ENCODE measurements at regions not wholly inside any gene's neighbourhood (a gene's known extent, or its start where the extent isn't known, plus 50 kb on each side); places are given as distances from the start of the nearest gene placed in this dataset.

GRCh38 chr2:123051136-123051535 is 974.0 kb upstream of the CNTNAP5 start:
- no peak for ATAC-seq

GRCh38 chr2:123061534-123061933 is 963.6 kb upstream of the CNTNAP5 start:
- ATAC-seq: no peak

- no peak for ATAC-seq
These were observed 951.7 kb upstream of the CNTNAP5 start for GRCh38 chr2:123073371-123073770.

GRCh38 chr2:123073956-123074355 is 951.1 kb upstream of the CNTNAP5 start:
- ATAC-seq: no peak

- ATAC-seq: no peak
These were observed 948.0 kb upstream of the CNTNAP5 start for GRCh38 chr2:123077101-123077500.

GRCh38 chr2:123080331-123080730 is 944.8 kb upstream of the CNTNAP5 start:
- no peak for ATAC-seq

GRCh38 chr2:123085484-123085883 is 939.6 kb upstream of the CNTNAP5 start:
- ATAC-seq: no peak

GRCh38 chr2:123086613-123087385 is 938.3 kb upstream of the CNTNAP5 start:
- no peak for ATAC-seq

- no peak for ATAC-seq
These were observed 933.6 kb upstream of the CNTNAP5 start for GRCh38 chr2:123091471-123091870.

- no peak for ATAC-seq
These were observed 931.9 kb upstream of the CNTNAP5 start for GRCh38 chr2:123093199-123093598.

- ATAC-seq: no peak
These were observed 929.8 kb upstream of the CNTNAP5 start for GRCh38 chr2:123095219-123095835.

- no peak for ATAC-seq
These were observed 926.5 kb upstream of the CNTNAP5 start for GRCh38 chr2:123098619-123099018.

GRCh38 chr2:123101434-123101833 is 923.7 kb upstream of the CNTNAP5 start:
- ATAC-seq: no peak

GRCh38 chr2:123103902-123104301 is 921.2 kb upstream of the CNTNAP5 start:
- ATAC-seq: no peak

GRCh38 chr2:123116595-123116994 is 908.5 kb upstream of the CNTNAP5 start:
- ATAC-seq: no peak

- no peak for ATAC-seq
These were observed 897.9 kb upstream of the CNTNAP5 start for GRCh38 chr2:123127236-123127635.

- ATAC-seq: no peak
These were observed 896.1 kb upstream of the CNTNAP5 start for GRCh38 chr2:123128951-123129350.

- ATAC-seq: no peak
These were observed 888.7 kb upstream of the CNTNAP5 start for GRCh38 chr2:123136419-123136818.

- ATAC-seq: no peak
These were observed 881.0 kb upstream of the CNTNAP5 start for GRCh38 chr2:123144082-123144481.

- no peak for ATAC-seq
These were observed 872.0 kb upstream of the CNTNAP5 start for GRCh38 chr2:123153041-123153440.

GRCh38 chr2:123154195-123154594 is 870.9 kb upstream of the CNTNAP5 start:
- no peak for ATAC-seq

GRCh38 chr2:123157016-123157415 is 868.1 kb upstream of the CNTNAP5 start:
- ATAC-seq: no peak

GRCh38 chr2:123162400-123163016 is 862.6 kb upstream of the CNTNAP5 start:
- no peak for ATAC-seq

- no peak for ATAC-seq
These were observed 861.7 kb upstream of the CNTNAP5 start for GRCh38 chr2:123163398-123163797.

Measured in esophagus mucosa (tissue), 1 donor.